Activated gamma-delta T cell (primary cell): ENCODE measurements at regions not wholly inside any gene's neighbourhood (a gene's known extent, or its start where the extent isn't known, plus 50 kb on each side); places are given as distances from the start of the nearest gene placed in this dataset.
A peak's percentile ranks its signal among the peaks of the same experiment; 100 is the strongest.

ENCODE experiments used
- DNase-seq: peaks from one replicate; lab custom pipeline; 2025; lab: John Stamatoyannopoulos, UW

- DNase-seq, result no peak
These were observed 69.0 kb upstream of the VRK1 start for GRCh38 chr14:96727980-96728717.

- DNase-seq, result no peak
These were observed 67.3 kb upstream of the VRK1 start for GRCh38 chr14:96729889-96730288.

- DNase-seq, result no peak
These were observed 66.8 kb upstream of the VRK1 start for GRCh38 chr14:96730386-96730785.

GRCh38 chr14:96734076-96734622 is 63.0 kb upstream of the VRK1 start:
- no peak for DNase-seq

GRCh38 chr14:96735526-96735925 is 61.7 kb upstream of the VRK1 start:
- DNase-seq, result no peak

- DNase-seq, result no peak
These were observed 60.7 kb upstream of the VRK1 start for GRCh38 chr14:96736439-96736838.

GRCh38 chr14:96737881-96738280 is 59.3 kb upstream of the VRK1 start:
- no peak for DNase-seq

- no peak for DNase-seq
These were observed 57.8 kb upstream of the VRK1 start for GRCh38 chr14:96739200-96739910.

GRCh38 chr14:96741151-96741977 is 55.8 kb upstream of the VRK1 start:
- peak; percentile 31 for DNase-seq

GRCh38 chr14:96744262-96744661 is 52.9 kb upstream of the VRK1 start:
- no peak for DNase-seq

GRCh38 chr14:96745500-96746051 is 51.6 kb upstream of the VRK1 start:
- DNase-seq, result no peak

GRCh38 chr14:96746101-96746500 is 51.1 kb upstream of the VRK1 start:
- no peak for DNase-seq

- DNase-seq, result no peak
These were observed 50.2 kb upstream of the VRK1 start for GRCh38 chr14:96747006-96747405.
